ENCODE measurements at regions not wholly inside any gene's neighbourhood (a gene's known extent, or its start where the extent isn't known, plus 50 kb on each side); places are given as distances from the start of the nearest gene placed in this dataset.

GRCh38 chr2:128748336-128748735 is 429.7 kb upstream of the HS6ST1 start:
- TF ChIP-seq POLR2A (IDR thresholded peaks at IDR 0.05; ENCODE audit: low read depth, low read length) (no peak), CTCF (IDR thresholded peaks at IDR 0.05; ENCODE audit: extremely low read depth in 1 of 2, insufficient read depth in 1 of 2, low read depth in 1 of 2, low read length in 2 of 2) (no peak), EZH2 (IDR thresholded peaks at IDR 0.05; ENCODE audit: borderline replicate concordance, low read depth, low read length, severe bottlenecking) (no peak), POLR2AphosphoS5 (IDR thresholded peaks at IDR 0.05; ENCODE audit: insufficient read depth, low read depth, low read length) (no peak), GATA2 (IDR thresholded peaks at IDR 0.05; ENCODE audit: insufficient read depth, insufficient read length, low read depth, low read length) (no peak), FOS (IDR thresholded peaks at IDR 0.05; ENCODE audit: borderline replicate concordance, insufficient read depth, low read length) (no peak), JUN (IDR thresholded peaks at IDR 0.05; ENCODE audit: borderline replicate concordance, insufficient read depth, insufficient read length, low read depth) (no peak)
